OCI-LY3 (cell line): ENCODE measurements at regions not wholly inside any gene's neighbourhood (a gene's known extent, or its start where the extent isn't known, plus 50 kb on each side); places are given as distances from the start of the nearest gene placed in this dataset.

Experiments used
- H2AFZ ChIP-seq: fragments of 200-600, 300-600 bp; shearing (Covaris generic); 2 replicates; pipeline ENCODE4 v1.6.0; 2014; ENCODE audit warnings: antibody characterized with exemption, low read depth, low read length
- H3K27ac ChIP-seq: fragments of 200-600, 300-600 bp; sonication (generic); 2 replicates; pipeline ENCODE4 v1.5.1; 2014; ENCODE audit warnings: mild to moderate bottlenecking, low read length, moderate library complexity, mixed read lengths
- H3K27me3 ChIP-seq: fragments of 200-600, 300-600 bp; sonication (generic); 2 replicates; pipeline ENCODE4 v1.6.1; 2014; ENCODE audit warnings: low read depth, low read length, mixed read lengths
- H3K36me3 ChIP-seq: fragments of 200-600, 300-600 bp; sonication (generic); replicated peaks from 2 replicates; pipeline ENCODE3; 2014; ENCODE audit warnings: low read depth, low read length, mixed read lengths
- H3K4me1 ChIP-seq: fragments of 300-600, 200-600 bp; sonication (generic); 2 replicates; pipeline ENCODE4 v1.6.1; 2014; ENCODE audit warnings: low read length, mixed read lengths
- H3K4me2 ChIP-seq: fragments of 200-600, 300-600 bp; sonication (generic); 2 replicates; pipeline ENCODE4 v1.6.1; 2014; ENCODE audit warnings: low read length, mixed read lengths
- H3K4me3 ChIP-seq: fragments of 300-600, 200-600 bp; sonication (generic); 2 replicates; pipeline ENCODE4 v1.5.1; 2014; ENCODE audit warnings: antibody characterized with exemption, mild to moderate bottlenecking, low read length, moderate library complexity
- H3K79me2 ChIP-seq: fragments of 300-600, 200-600 bp; shearing (Covaris generic); 2 replicates; pipeline ENCODE4 v1.6.1; 2014; ENCODE audit warnings: mild to moderate bottlenecking, low read length, mixed read lengths
- H3K9ac ChIP-seq: fragments of 300-600, 200-600 bp; shearing (Covaris generic); 2 replicates; pipeline ENCODE4 v1.6.0; 2014; ENCODE audit warnings: mild to moderate bottlenecking, low read length, moderate library complexity
- H3K9me3 ChIP-seq: fragments of 200-600, 300-600 bp; shearing (Covaris generic); 2 replicates; pipeline ENCODE4 v1.6.1; 2014; ENCODE audit warnings: low read length, mixed read lengths; ENCODE audit not compliant: insufficient read depth
- H4K20me1 ChIP-seq: fragments of 200-600, 300-600 bp; sonication (generic); 2 replicates; pipeline ENCODE4 v1.6.1; 2016; ENCODE audit warnings: low read length, mixed read lengths; ENCODE audit not compliant: insufficient read depth
- CTCF ChIP-seq: fragments of 200-600, 300-600 bp; sonication (generic); IDR thresholded peaks from 2 replicates; pipeline ENCODE4 v1.5.1; 2014; ENCODE audit warnings: antibody characterized with exemption, low read length, low read depth
- EZH2phosphoT487 ChIP-seq: fragments of 200-600 bp; shearing (Covaris generic); IDR thresholded peaks from 2 replicates; pipeline ENCODE4 v1.6.1; 2018; ENCODE audit warnings: antibody characterized with exemption, mixed run types, low read depth

- H3K27ac ChIP-seq = no peak overlapping the region
- TF ChIP-seq EZH2phosphoT487 (no peak), CTCF (no peak)
- no peak overlapping the region for H3K4me2 ChIP-seq
- H3K4me3 ChIP-seq = no peak overlapping the region
- no peaks in the 10 kb centered on the region for H4K20me1 ChIP-seq
- no peak overlapping the region for H2AFZ ChIP-seq
- no peak overlapping the region for H3K9ac ChIP-seq
- H3K9me3 ChIP-seq = no peaks in the 10 kb centered on the region
- no peaks in the 10 kb centered on the region for H3K79me2 ChIP-seq
- peaks cover 5% of the 10 kb centered on the region; the same call in 1 of the 2 replicates for H3K4me1 ChIP-seq
- H3K36me3 ChIP-seq = no peaks in the 10 kb centered on the region
- H3K27me3 ChIP-seq = peaks cover 61% of the 10 kb centered on the region
Observed at GRCh38 chr1:214213136-214213535, 67.8 kb upstream of the SMYD2 start.

GRCh38 chr1:214214851-214215250 lies 66.1 kb upstream of the SMYD2 start:
- Histone ChIP-seq H2AFZ (no peak overlapping the region), H3K27ac (no peak overlapping the region), H3K4me1 (peaks cover 5% of the 10 kb centered on the region; the same call in 1 of the 2 replicates), H3K36me3 (no peaks in the 10 kb centered on the region), H3K27me3 (peaks cover 76% of the 10 kb centered on the region), H3K79me2 (no peaks in the 10 kb centered on the region), H3K9me3 (no peaks in the 10 kb centered on the region), H4K20me1 (no peaks in the 10 kb centered on the region; the same call in 1 of the 2 replicates), H3K9ac (no peak overlapping the region), H3K4me3 (no peak overlapping the region), H3K4me2 (no peak overlapping the region)
- TF ChIP-seq CTCF (no peak), EZH2phosphoT487 (no peak)

- Histone ChIP-seq H3K4me2 (no peak overlapping the region), H3K9ac (no peak overlapping the region), H3K4me3 (no peak overlapping the region), H3K4me1 (peaks cover 5% of the 10 kb centered on the region; the same call in 1 of the 2 replicates), H3K36me3 (no peaks in the 10 kb centered on the region), H3K27ac (no peak overlapping the region), H3K27me3 (peaks cover 83% of the 10 kb centered on the region), H4K20me1 (no peaks in the 10 kb centered on the region; the same call in 1 of the 2 replicates), H3K9me3 (no peaks in the 10 kb centered on the region), H3K79me2 (no peaks in the 10 kb centered on the region), H2AFZ (no peak overlapping the region)
- TF ChIP-seq EZH2phosphoT487 (no peak), CTCF (no peak)
Observed at GRCh38 chr1:214215583-214215982, 65.4 kb upstream of the SMYD2 start.

- no peaks in the 10 kb centered on the region for H3K9me3 ChIP-seq
- no peak overlapping the region for H3K4me2 ChIP-seq
- H3K9ac ChIP-seq = no peak overlapping the region
- H4K20me1 ChIP-seq = peaks cover 3% of the 10 kb centered on the region; the same call in 1 of the 2 replicates
- no peak overlapping the region for H3K27ac ChIP-seq
- no peak overlapping the region for H3K4me3 ChIP-seq
- peaks cover 5% of the 10 kb centered on the region; the same call in 1 of the 2 replicates for H3K4me1 ChIP-seq
- no peak for TF ChIP-seq CTCF
- TF ChIP-seq EZH2phosphoT487 = no peak
- no peak overlapping the region for H2AFZ ChIP-seq
- H3K27me3 ChIP-seq = peaks cover 85% of the 10 kb centered on the region
- H3K79me2 ChIP-seq = no peaks in the 10 kb centered on the region
- no peaks in the 10 kb centered on the region for H3K36me3 ChIP-seq
Observed at GRCh38 chr1:214216021-214216420, 64.9 kb upstream of the SMYD2 start.
